Thoracic aorta (tissue), 2 donors: ENCODE measurements at regions not wholly inside any gene's neighbourhood (a gene's known extent, or its start where the extent isn't known, plus 50 kb on each side); places are given as distances from the start of the nearest gene placed in this dataset.

Experiments used
- ATAC-seq: fragments of 150-250 bp; one replicate; pipeline ENCODE4 v1.8.0; 2017; ENCODE audit warnings: low read depth; ENCODE audit not compliant: insufficient number of reproducible peaks, low FRiP score
- DNase-seq: peaks from one replicate; pipeline ENCODE4 v3.0.0-alpha.2; 2020; ENCODE audit warnings: low spot score
- H3K27ac ChIP-seq, 2 donors: fragments of 200-600 bp; sonication (generic); 1 replicate in 1 of 2; 2 replicates in 1 of 2; pipeline ENCODE4 v1.5.1; 2016; ENCODE audit warnings: mild to moderate bottlenecking in 2 of 2, moderate library complexity in 2 of 2
- H3K27me3 ChIP-seq: fragments of 200-600 bp; sonication (generic); replicated peaks from 2 replicates; pipeline ENCODE4 v1.6.0; 2016; ENCODE audit warnings: mild to moderate bottlenecking; ENCODE audit not compliant: insufficient read depth
- H3K36me3 ChIP-seq: fragments of 200-600 bp; sonication (generic); one replicate; pipeline ENCODE4 v1.5.1; 2016
- H3K4me1 ChIP-seq, 2 donors: fragments of 200-600 bp; sonication (generic); 1 replicate in 1 of 2; 2 replicates in 1 of 2; pipeline versions ENCODE4 v1.5.1 to v1.6.0; 2016; ENCODE audit warnings: low read depth in 2 of 2, mild to moderate bottlenecking in 1 of 2; ENCODE audit not compliant: control insufficient read depth in 1 of 2
- H3K4me3 ChIP-seq: fragments of 200-600 bp; sonication (generic); 2 replicates; pipeline ENCODE4 v1.5.1; 2016; ENCODE audit warnings: mild to moderate bottlenecking
- H3K9me3 ChIP-seq: fragments of 200-600 bp; sonication (generic); 2 replicates; pipeline ENCODE4 v1.5.1; 2016
- CTCF ChIP-seq: fragments of 200-600 bp; sonication (generic); IDR thresholded peaks from one replicate; pipeline ENCODE4 v1.5.1; 2019; ENCODE audit warnings: antibody characterized with exemption

- no peaks in the 10 kb centered on the region for H3K36me3 ChIP-seq
- ATAC-seq = no peak
Observed at GRCh38 chr11:101188801-101189200, 59.2 kb upstream of the PGR start.

GRCh38 chr11:101188173-101188572, 58.6 kb upstream of the PGR start:
- Histone ChIP-seq H3K36me3 (no peaks in the 10 kb centered on the region), H3K4me3 (peak overlapping the region; percentile 28), H3K27ac (peak overlapping the region; percentile 29 to 44), H3K4me1 (peaks cover 9 to 29% of the 10 kb centered on the region in 2 donors), H3K9me3 (no peaks in the 10 kb centered on the region), H3K27me3 (no peaks in the 10 kb centered on the region)
- TF ChIP-seq CTCF = no peak
- no peak for DNase-seq
- ATAC-seq = peak; percentile 19

More at GRCh38 chr11:101188801-101189200, 59.2 kb upstream of the PGR start:
- peak overlapping the region; percentile 29 to 44 for H3K27ac ChIP-seq
- H3K4me3 ChIP-seq = no peak overlapping the region
- no peaks in the 10 kb centered on the region for H3K27me3 ChIP-seq
- peaks cover 9 to 29% of the 10 kb centered on the region in 2 donors for H3K4me1 ChIP-seq
- no peaks in the 10 kb centered on the region for H3K9me3 ChIP-seq
- DNase-seq = no peak
- no peak for TF ChIP-seq CTCF

GRCh38 chr11:101187748-101188147, 58.1 kb upstream of the PGR start:
- ATAC-seq (no peak), DNase-seq (no peak)
- Histone ChIP-seq H3K4me1 (peaks cover 9 to 29% of the 10 kb centered on the region in 2 donors), H3K36me3 (no peaks in the 10 kb centered on the region), H3K27ac (peak overlapping the region in 1 of 2 donors; percentile 44), H3K27me3 (no peaks in the 10 kb centered on the region), H3K4me3 (peak overlapping the region; percentile 28), H3K9me3 (no peaks in the 10 kb centered on the region)
- no peak for TF ChIP-seq CTCF

- H3K9me3 ChIP-seq = no peaks in the 10 kb centered on the region
- no peak overlapping the region for H3K4me3 ChIP-seq
- no peaks in the 10 kb centered on the region for H3K27me3 ChIP-seq
- peaks cover 9 to 29% of the 10 kb centered on the region in 2 donors for H3K4me1 ChIP-seq
- no peak overlapping the region for H3K27ac ChIP-seq
- H3K36me3 ChIP-seq = no peaks in the 10 kb centered on the region
- DNase-seq = no peak
- ATAC-seq = no peak
- TF ChIP-seq CTCF = no peak
Observed at GRCh38 chr11:101185985-101186384, 56.4 kb upstream of the PGR start.

GRCh38 chr11:101182467-101182866, 52.9 kb upstream of the PGR start:
- DNase-seq (no peak), ATAC-seq (no peak)
- Histone ChIP-seq H3K4me3 (no peak overlapping the region), H3K9me3 (no peaks in the 10 kb centered on the region), H3K36me3 (no peaks in the 10 kb centered on the region), H3K27ac (no peak overlapping the region), H3K27me3 (no peaks in the 10 kb centered on the region), H3K4me1 (peaks cover 0 to 5% of the 10 kb centered on the region in 2 donors)
- no peak for TF ChIP-seq CTCF
